ENCODE measurements at regions not wholly inside any gene's neighbourhood (a gene's known extent, or its start where the extent isn't known, plus 50 kb on each side); places are given as distances from the start of the nearest gene placed in this dataset.

- no peak overlapping the region for H3K4me3 ChIP-seq (ENCODE audit: low read depth, low read length)
- DNase-seq (ENCODE audit: low read depth, low spot score): no peak
- ChIA-PET CTCF (interaction anchor here (1.3 kb wide), 1 partner anchor 18 kb away, joined by 9 read pairs; no protein-coding TSS in a partner anchor), POLR2A (no interaction called here)
- TF ChIP-seq CTCF (IDR thresholded peaks at IDR 0.05; ENCODE audit: insufficient read depth, low read length, missing control alignments): no peak
Measured at GRCh38 chr19:32241932-32242710, 103.3 kb upstream of the ZNF507 start.

GRCh38 chr19:32246006-32246405 is 99.4 kb upstream of the ZNF507 start:
- POLR2A ChIA-PET: no interaction called here
- DNase-seq (ENCODE audit: low read depth, low spot score): no peak

GRCh38 chr19:32251634-32252332 is 93.6 kb upstream of the ZNF507 start:
- TF ChIP-seq CTCF (IDR thresholded peaks at IDR 0.05; ENCODE audit: insufficient read depth, low read length, missing control alignments): no peak
- ChIA-PET CTCF (no interaction called here), POLR2A (no interaction called here)
- H3K4me3 ChIP-seq (ENCODE audit: low read depth, low read length): no peak overlapping the region
- no peak for DNase-seq (ENCODE audit: low read depth, low spot score)

More at GRCh38 chr19:32246006-32246405, 99.4 kb upstream of the ZNF507 start:
- CTCF ChIA-PET: interaction anchor here (1.1 kb wide), 1 partner anchor 22 kb away, joined by 6 read pairs; no protein-coding TSS in a partner anchor
- no peak for TF ChIP-seq CTCF (IDR thresholded peaks at IDR 0.05; ENCODE audit: insufficient read depth, low read length, missing control alignments)
- no peak overlapping the region for H3K4me3 ChIP-seq (ENCODE audit: low read depth, low read length)

- CTCF ChIA-PET: no interaction called here
- H3K4me3 ChIP-seq (ENCODE audit: low read depth, low read length): no peak overlapping the region
Measured at GRCh38 chr19:32252333-32252669, 93.1 kb upstream of the ZNF507 start.

GRCh38 chr19:32253683-32254508 is 91.5 kb upstream of the ZNF507 start:
- ChIA-PET POLR2A (no interaction called here), CTCF (interaction anchor here (1.0 kb wide), 1 partner anchor 29 kb away, joined by 3 read pairs; no protein-coding TSS in a partner anchor)
- no peak for TF ChIP-seq CTCF (IDR thresholded peaks at IDR 0.05; ENCODE audit: insufficient read depth, low read length, missing control alignments)
- DNase-seq (ENCODE audit: low read depth, low spot score): no peak
- no peak overlapping the region for H3K4me3 ChIP-seq (ENCODE audit: low read depth, low read length)

More at GRCh38 chr19:32252333-32252669, 93.1 kb upstream of the ZNF507 start:
- DNase-seq (ENCODE audit: low read depth, low spot score): no peak
- POLR2A ChIA-PET: no interaction called here
- TF ChIP-seq CTCF (IDR thresholded peaks at IDR 0.05; ENCODE audit: insufficient read depth, low read length, missing control alignments): no peak

Measured in AG04449 (cell line).